ENCODE measurements at regions not wholly inside any gene's neighbourhood (a gene's known extent, or its start where the extent isn't known, plus 50 kb on each side); places are given as distances from the start of the nearest gene placed in this dataset.
"Not testable (repeated sequence)": the region's sequence is repeated elsewhere in the genome, so short reads cannot be mapped to it uniquely, and the experiment has no call there.

- TF ChIP-seq POLR2AphosphoS5 (IDR thresholded peaks at IDR 0.05); CTCF (IDR thresholded peaks at IDR 0.05; ENCODE audit: poor library complexity, severe bottlenecking); SMC3 (conservative IDR thresholded peaks at IDR 0.05; ENCODE audit: poor library complexity); EP300 (conservative IDR thresholded peaks at IDR 0.05; ENCODE audit: poor library complexity, severe bottlenecking): not testable (repeated sequence)
These were observed 302.2 kb downstream of the ZNF37A start for GRCh38 chr10:38396178-38396954.

Data from neural cell (in vitro differentiated cells).